T47D (cell line): ENCODE measurements at regions not wholly inside any gene's neighbourhood (a gene's known extent, or its start where the extent isn't known, plus 50 kb on each side); places are given as distances from the start of the nearest gene placed in this dataset.
"Not testable (repeated sequence)": the region's sequence is repeated elsewhere in the genome, so short reads cannot be mapped to it uniquely, and the experiment has no call there.

Source experiments
- DNase-seq, 2 experiments: peaks; one replicate each; pipeline versions ENCODE4 v3.0.0 to v3.0.0-alpha.2; 2011 to 2012; ENCODE audit warnings: low read depth in 1 of 2, low spot score in 1 of 2
- JUND ChIP-seq: IDR thresholded peaks from 2 replicates; pipeline ENCODE4 v1.6.1; 2012; ENCODE audit warnings: low read depth
- in situ Hi-C: cut with HindIII; loops from 2 replicates; pipeline ENCODE4 v1.10.0; 2016; ENCODE audit warnings: low sequenced_read_pairs, low pct_unique_long_range_greater_than_20kb

GRCh38 chr6:2581011-2581410 lies 169.7 kb downstream of the MYLK4 start:
- no peak for TF ChIP-seq JUND
- in situ Hi-C loops, result no loop called here
- DNase-seq, result no peak

GRCh38 chr6:2579804-2580570 lies 170.7 kb downstream of the MYLK4 start:
- no peak for DNase-seq
- TF ChIP-seq JUND, result no peak
- in situ Hi-C loops, result no loop called here

GRCh38 chr6:2579241-2579761 lies 171.4 kb downstream of the MYLK4 start:
- in situ Hi-C loops, result no loop called here
- no peak for DNase-seq
- no peak for TF ChIP-seq JUND

GRCh38 chr6:2578767-2579166 lies 172.0 kb downstream of the MYLK4 start:
- TF ChIP-seq JUND, result no peak
- DNase-seq, result peak in 1 of 2 experiments; percentile 29
- in situ Hi-C loops, result no loop called here

GRCh38 chr6:2576499-2576898 lies 174.2 kb downstream of the MYLK4 start:
- TF ChIP-seq JUND, result no peak
- in situ Hi-C loops, result no loop called here
- DNase-seq, result no peak

- in situ Hi-C loops, result no loop called here
- DNase-seq, result no peak
- no peak for TF ChIP-seq JUND
Observed at GRCh38 chr6:2575236-2575635, 175.5 kb downstream of the MYLK4 start.

- DNase-seq, in situ Hi-C loops: not testable (repeated sequence)
Observed at GRCh38 chr6:2569420-2569819, 181.3 kb downstream of the MYLK4 start.

- no peak for TF ChIP-seq JUND
- in situ Hi-C loops, result no loop called here
- no peak for DNase-seq
Observed at GRCh38 chr6:2566048-2566447, 184.7 kb downstream of the MYLK4 start.

- DNase-seq, result no peak
- TF ChIP-seq JUND, result no peak
Observed at GRCh38 chr6:2565499-2565898, 185.2 kb downstream of the MYLK4 start.

GRCh38 chr6:2563635-2564034 lies 187.1 kb downstream of the MYLK4 start:
- DNase-seq, result no peak
- in situ Hi-C loops, result no loop called here
- no peak for TF ChIP-seq JUND

More at GRCh38 chr6:2565499-2565898, 185.2 kb downstream of the MYLK4 start:
- in situ Hi-C loops, result no loop called here

- in situ Hi-C loops, result no loop called here
- DNase-seq, result no peak
- TF ChIP-seq JUND, result no peak
Observed at GRCh38 chr6:2562721-2563451, 187.8 kb downstream of the MYLK4 start.

GRCh38 chr6:2560917-2561698 lies 189.6 kb downstream of the MYLK4 start:
- DNase-seq, result no peak
- TF ChIP-seq JUND, result no peak
- in situ Hi-C loops, result no loop called here

GRCh38 chr6:2560140-2560818 lies 190.4 kb downstream of the MYLK4 start:
- in situ Hi-C loops, result no loop called here
- no peak for DNase-seq
- TF ChIP-seq JUND, result no peak
